Heart left ventricle (tissue), 13 donors: ENCODE measurements at regions not wholly inside any gene's neighbourhood (a gene's known extent, or its start where the extent isn't known, plus 50 kb on each side); places are given as distances from the start of the nearest gene placed in this dataset.

ENCODE experiments used
- POLR2A ChIP-seq, 2 donors: fragments of 450-650 bp; IDR thresholded peaks; one replicate each; pipeline ENCODE4 v1.6.1; 2017; ENCODE audit warnings: antibody characterized with exemption in 2 of 2, mild to moderate bottlenecking in 2 of 2, moderate library complexity in 2 of 2
- TF ChIP-seq, protein P1 (sequence below), 12 donors: fragments of 200-600 bp; sonication (generic) in 4 of 12; IDR thresholded peaks; one replicate each; pipeline versions ENCODE4 v1.5.0 to v1.8.0; 2018 to 2022; ENCODE audit warnings: antibody characterized with exemption in 12 of 12, mild to moderate bottlenecking in 5 of 12
- donor health status: ischemic (EF 13 %, LVEDD 7.1; RV severe dilation, severe dysfunction).
- donor health status: DM: no; HTN: yes; CAD: no.
- donor health status: DM: no; HTN: no; CAD: no.
- donor health status: ischemic (EF 25% LVEDD 6.9; RV normal size, moderate dysfunction).
- donor health status: ischemic (EF 25% LVEDD 5.7; RV mildly dilated, moderate dysfunction).
- donor health status: ischemic (EF 35%, LVEDD 5.7; RV mildly dilated, moderate dysfunction).
- donor health status: nonischemic (EF 11% LVEDD 7.7; RV severe dilation, severe dysfunction).
- donor health status: DM: yes; HTN: yes; CAD: no.
- donor health status: PGD.
- donor health status: ischemic (EF 29% LVEDD 5.4; RV normal size, mild dysfunction).
- donor health status: nonischemic (EF 23%, LVEDD 6.1; RV moderate dilation, normal function).

DNA sequence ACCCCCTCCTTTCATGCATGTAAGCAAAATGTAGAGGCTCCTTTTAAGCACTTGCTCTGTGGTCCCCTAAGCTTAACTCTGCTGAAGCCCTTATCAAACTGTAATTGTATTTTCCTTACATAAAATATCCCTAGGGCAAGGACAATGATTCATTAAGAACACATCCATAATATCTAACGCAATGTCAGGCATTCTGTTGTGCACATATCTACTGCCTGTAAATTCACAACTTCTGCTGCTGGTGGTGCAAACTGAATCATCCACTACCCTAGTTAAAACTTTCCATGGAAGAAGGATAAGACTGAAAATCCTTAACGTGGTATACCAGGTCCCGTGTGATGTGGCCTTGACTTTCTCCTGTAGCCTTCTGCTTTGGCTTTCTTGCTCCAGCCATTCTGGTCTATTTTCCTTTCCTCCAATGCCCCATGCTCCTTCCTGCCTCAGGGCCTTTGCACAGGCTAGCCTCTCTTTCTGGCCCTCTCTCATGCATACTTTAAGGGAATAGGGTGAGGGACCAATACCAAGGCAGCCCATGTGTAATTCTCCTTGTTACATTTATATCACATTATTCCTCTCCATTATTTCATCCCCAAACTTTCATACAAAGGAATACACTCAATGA, 113.6 kb upstream of the ZFP64 start:
- TF ChIP-seq, protein P1, sequence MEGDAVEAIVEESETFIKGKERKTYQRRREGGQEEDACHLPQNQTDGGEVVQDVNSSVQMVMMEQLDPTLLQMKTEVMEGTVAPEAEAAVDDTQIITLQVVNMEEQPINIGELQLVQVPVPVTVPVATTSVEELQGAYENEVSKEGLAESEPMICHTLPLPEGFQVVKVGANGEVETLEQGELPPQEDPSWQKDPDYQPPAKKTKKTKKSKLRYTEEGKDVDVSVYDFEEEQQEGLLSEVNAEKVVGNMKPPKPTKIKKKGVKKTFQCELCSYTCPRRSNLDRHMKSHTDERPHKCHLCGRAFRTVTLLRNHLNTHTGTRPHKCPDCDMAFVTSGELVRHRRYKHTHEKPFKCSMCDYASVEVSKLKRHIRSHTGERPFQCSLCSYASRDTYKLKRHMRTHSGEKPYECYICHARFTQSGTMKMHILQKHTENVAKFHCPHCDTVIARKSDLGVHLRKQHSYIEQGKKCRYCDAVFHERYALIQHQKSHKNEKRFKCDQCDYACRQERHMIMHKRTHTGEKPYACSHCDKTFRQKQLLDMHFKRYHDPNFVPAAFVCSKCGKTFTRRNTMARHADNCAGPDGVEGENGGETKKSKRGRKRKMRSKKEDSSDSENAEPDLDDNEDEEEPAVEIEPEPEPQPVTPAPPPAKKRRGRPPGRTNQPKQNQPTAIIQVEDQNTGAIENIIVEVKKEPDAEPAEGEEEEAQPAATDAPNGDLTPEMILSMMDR (IDR thresholded peaks at IDR 0.05), result no peak
- TF ChIP-seq POLR2A (IDR thresholded peaks at IDR 0.05), result no peak
